A673 (cell line): ENCODE measurements at regions not wholly inside any gene's neighbourhood (a gene's known extent, or its start where the extent isn't known, plus 50 kb on each side); places are given as distances from the start of the nearest gene placed in this dataset.
"Not testable (repeated sequence)": the region's sequence is repeated elsewhere in the genome, so short reads cannot be mapped to it uniquely, and the experiment has no call there.

Experiments
- BruUV-seq: library from RNA; stranded (reverse); fragments of 400-500 nt; replicated peaks from 2 replicates; lab custom pipeline; 2021; lab: Mats Ljungman, UMichigan
- CTCF ChIA-PET: fragments of 300-600 bp; sonication (Branson Sonifier 250); formaldehyde crosslinking; loops from one replicate; lab custom pipeline; 2022; ENCODE audit warnings: antibody characterized with exemption; lab: Charles Lee
- POLR2A ChIA-PET: fragments of 300-600 bp; sonication (Branson Sonifier 250); formaldehyde crosslinking; loops from one replicate; lab custom pipeline; 2022; ENCODE audit warnings: antibody characterized with exemption; ENCODE audit not compliant: low non-redundant PET; lab: Charles Lee
- DNase-seq: peaks from one replicate; pipeline ENCODE4 v3.0.0-alpha.2; 2015; ENCODE audit warnings: low spot score
- H3K27ac ChIP-seq: fragments of 200-600 bp; sonication (generic); 2 replicates; pipeline ENCODE4 v1.5.1; 2016; ENCODE audit warnings: mixed run types, low read depth, mild to moderate bottlenecking, mixed read lengths, antibody characterized with exemption, low read length; ENCODE audit not compliant: poor library complexity, severe bottlenecking
- H3K27me3 ChIP-seq: fragments of 200-600 bp; sonication (generic); replicated peaks from 2 replicates; pipeline ENCODE4 v1.6.1; 2017; ENCODE audit warnings: mixed run types, low read depth, mild to moderate bottlenecking, mixed read lengths, antibody characterized with exemption, low read length; ENCODE audit not compliant: insufficient read depth, poor library complexity
- H3K36me3 ChIP-seq: fragments of 200-600 bp; sonication (generic); 2 replicates; pipeline ENCODE4 v1.6.1; 2016; ENCODE audit warnings: mixed run types, mild to moderate bottlenecking, mixed read lengths, antibody characterized with exemption, low read length; ENCODE audit not compliant: insufficient read depth, poor library complexity, severe bottlenecking
- H3K4me1 ChIP-seq: fragments of 200-600 bp; sonication (generic); 2 replicates; pipeline ENCODE4 v1.6.1; 2017; ENCODE audit warnings: mixed run types, mild to moderate bottlenecking, mixed read lengths, antibody characterized with exemption, low read length; ENCODE audit not compliant: insufficient read depth, poor library complexity, severe bottlenecking
- H3K4me3 ChIP-seq: fragments of 200-600 bp; sonication (generic); 2 replicates; pipeline ENCODE4 v1.5.1; 2016; ENCODE audit warnings: low read depth, mixed run types, mild to moderate bottlenecking, mixed read lengths, low read length; ENCODE audit not compliant: poor library complexity, severe bottlenecking
- H3K9me3 ChIP-seq: fragments of 200-600 bp; sonication (generic); 2 replicates; pipeline ENCODE4 v1.6.1; 2016; ENCODE audit warnings: mixed run types, low read depth, mild to moderate bottlenecking, mixed read lengths, antibody characterized with exemption, low read length; ENCODE audit not compliant: poor library complexity, severe bottlenecking
- intact Hi-C: fragments of 100-400 bp; cut with micrococcal nuclease; formaldehyde crosslinking; loops from one replicate; pipeline ENCODE4 v1.10.0; 2022; ENCODE audit not compliant: unreplicated experiment

DNA sequence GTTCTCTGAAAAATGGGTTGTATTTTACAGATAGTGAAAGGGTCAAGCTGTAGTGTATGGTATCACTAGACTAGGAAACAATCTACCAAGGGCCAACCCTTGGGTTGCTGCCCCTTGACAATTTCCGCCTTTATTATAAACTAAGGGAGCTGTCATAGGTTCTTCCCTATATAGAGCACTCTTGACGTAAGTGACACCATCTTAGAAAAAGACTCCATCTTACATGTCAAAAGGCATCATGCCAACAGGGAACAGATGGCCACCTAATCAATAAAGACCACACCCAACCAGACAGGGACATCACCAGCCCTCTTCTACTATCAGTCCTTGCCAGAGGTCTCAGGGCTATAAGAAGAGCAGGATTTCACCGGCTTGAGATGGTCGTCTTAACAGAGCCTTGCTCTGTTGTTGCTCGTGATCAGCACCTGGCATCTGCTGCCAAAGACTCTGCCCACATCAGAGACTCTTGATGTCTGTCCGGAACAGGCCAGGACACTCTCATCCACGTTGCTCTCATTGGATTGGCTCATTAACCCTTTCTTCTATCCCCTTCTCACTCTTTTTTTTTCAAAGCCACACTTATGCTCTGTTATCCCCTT lies 231.4 kb upstream of the PLGLB2 start:
- H3K36me3 ChIP-seq, H3K9me3 ChIP-seq, H3K27me3 ChIP-seq, H3K27ac ChIP-seq, intact Hi-C loops, POLR2A ChIA-PET, H3K4me1 ChIP-seq, H3K4me3 ChIP-seq, CTCF ChIA-PET, BruUV-seq, DNase-seq: not testable (repeated sequence)

DNA sequence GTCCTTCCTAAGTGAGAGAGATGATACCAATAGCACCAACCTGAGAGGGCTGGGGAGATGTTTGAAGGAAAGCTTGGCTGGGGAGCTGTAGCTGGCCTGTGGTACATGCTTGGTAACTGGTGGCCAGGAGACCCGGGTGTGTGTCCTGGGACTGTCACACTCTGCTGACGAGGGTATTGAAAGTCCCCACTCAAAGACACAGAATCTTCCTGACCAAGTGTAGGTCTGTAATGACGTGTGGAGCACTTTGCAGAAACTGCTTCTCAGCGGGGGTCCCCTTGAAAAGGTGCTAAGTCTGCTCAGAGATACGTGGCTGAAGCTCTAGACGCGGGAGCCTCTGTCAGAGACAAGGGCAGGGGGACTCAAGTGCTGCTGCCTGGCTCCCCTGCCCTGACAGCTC lies 230.4 kb upstream of the PLGLB2 start:
- H3K27ac ChIP-seq, BruUV-seq, H3K4me1 ChIP-seq, POLR2A ChIA-PET, H3K36me3 ChIP-seq, DNase-seq, H3K27me3 ChIP-seq, CTCF ChIA-PET, H3K9me3 ChIP-seq, intact Hi-C loops, H3K4me3 ChIP-seq: not testable (repeated sequence)

DNA sequence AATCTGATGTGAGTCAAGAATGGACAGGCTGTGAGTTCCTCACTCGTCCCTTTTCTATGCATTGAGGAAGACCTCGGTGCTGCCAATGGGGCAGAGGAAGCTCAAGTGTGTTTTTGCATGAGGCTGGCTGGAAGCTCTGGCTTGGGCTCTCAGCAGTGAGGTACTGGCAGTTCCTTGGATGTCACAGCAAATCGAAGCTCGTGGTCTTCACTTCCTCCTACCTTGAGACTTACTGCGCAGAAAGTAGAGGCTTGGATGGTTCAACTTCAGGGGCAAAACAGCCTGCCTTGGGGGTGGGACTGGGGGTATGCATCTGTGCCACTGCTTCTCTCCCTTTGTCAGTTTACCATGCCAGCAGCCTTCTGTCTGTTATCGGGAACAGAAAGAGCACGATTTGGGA lies 229.8 kb upstream of the PLGLB2 start:
- H3K36me3 ChIP-seq, intact Hi-C loops, BruUV-seq, CTCF ChIA-PET, H3K9me3 ChIP-seq, DNase-seq, H3K4me3 ChIP-seq, H3K4me1 ChIP-seq, H3K27ac ChIP-seq, POLR2A ChIA-PET, H3K27me3 ChIP-seq: not testable (repeated sequence)

DNA sequence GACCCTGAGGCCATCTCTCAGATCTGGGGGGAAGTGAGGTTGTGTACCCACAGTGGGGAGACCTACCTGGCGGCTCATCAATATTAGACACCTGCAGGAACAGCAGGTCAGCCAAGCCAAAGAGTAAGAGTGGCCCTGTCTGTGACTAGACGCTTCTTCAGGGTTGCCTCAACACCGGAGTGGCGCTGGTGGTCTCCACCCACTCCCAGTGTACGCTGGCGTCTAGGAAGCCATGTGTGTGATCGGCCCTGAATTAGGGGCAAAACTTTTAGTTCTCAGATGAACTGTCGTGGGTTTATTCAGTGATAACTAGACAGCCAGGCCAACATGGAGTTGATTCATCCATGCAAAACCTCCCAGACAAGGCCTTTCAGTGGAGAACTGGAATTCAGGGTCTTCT lies 229.3 kb upstream of the PLGLB2 start:
- DNase-seq, intact Hi-C loops, H3K4me3 ChIP-seq, BruUV-seq, H3K27ac ChIP-seq, H3K9me3 ChIP-seq, H3K36me3 ChIP-seq, H3K4me1 ChIP-seq, POLR2A ChIA-PET, CTCF ChIA-PET, H3K27me3 ChIP-seq: not testable (repeated sequence)

DNA sequence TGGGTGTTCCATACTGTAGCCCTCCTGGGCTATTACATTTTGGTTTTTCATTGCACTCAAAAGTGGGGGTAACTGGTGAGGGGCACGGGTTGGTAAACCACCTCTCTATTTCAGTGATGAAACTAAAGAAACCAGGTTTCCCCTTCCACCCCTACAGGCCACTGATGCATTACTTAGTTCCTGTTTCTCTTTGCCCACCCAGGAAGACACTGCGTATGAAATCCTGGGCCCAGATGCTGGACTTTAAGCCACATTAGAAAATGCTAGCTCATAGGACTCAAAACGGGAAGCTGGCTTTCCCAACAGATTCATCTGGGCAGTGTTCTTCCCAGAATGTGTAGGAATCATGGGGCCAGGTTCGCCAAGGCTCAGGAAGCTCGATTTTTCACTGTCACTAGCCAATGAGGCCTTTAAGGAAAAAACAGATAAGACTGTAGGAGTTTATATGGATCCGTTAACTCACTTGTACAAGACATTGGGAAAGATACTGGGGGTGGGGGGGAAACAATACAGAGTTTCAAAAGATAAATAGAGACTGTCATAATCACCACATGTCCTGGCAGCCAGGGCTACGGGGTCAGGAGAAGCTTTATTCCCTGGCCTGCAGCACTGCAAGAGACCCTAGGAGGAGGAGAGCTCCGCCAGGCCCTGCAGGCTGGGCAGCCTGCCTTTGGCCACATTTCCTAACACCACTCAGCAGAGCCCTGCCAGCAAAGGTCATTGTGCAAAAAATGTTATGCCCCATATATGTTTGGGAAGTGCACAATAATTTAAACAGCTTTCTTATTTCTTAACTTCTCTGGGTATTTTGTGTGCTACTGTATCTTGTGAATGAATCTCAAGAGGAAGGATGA lies 228.5 kb upstream of the PLGLB2 start:
- H3K4me1 ChIP-seq, H3K9me3 ChIP-seq, DNase-seq, BruUV-seq, H3K36me3 ChIP-seq, CTCF ChIA-PET, H3K27ac ChIP-seq, H3K27me3 ChIP-seq, POLR2A ChIA-PET, intact Hi-C loops, H3K4me3 ChIP-seq: not testable (repeated sequence)

- CTCF ChIA-PET, H3K27me3 ChIP-seq: not testable (repeated sequence)
Observed at GRCh38 chr2:87521057-87521456, 226.8 kb upstream of the PLGLB2 start.

GRCh38 chr2:87521489-87521888 lies 226.4 kb upstream of the PLGLB2 start:
- H3K4me1 ChIP-seq, H3K4me3 ChIP-seq, DNase-seq, BruUV-seq, POLR2A ChIA-PET, CTCF ChIA-PET, intact Hi-C loops, H3K36me3 ChIP-seq, H3K27ac ChIP-seq, H3K27me3 ChIP-seq, H3K9me3 ChIP-seq: not testable (repeated sequence)

More at GRCh38 chr2:87521057-87521456, 226.8 kb upstream of the PLGLB2 start:
- H3K36me3 ChIP-seq, POLR2A ChIA-PET, DNase-seq, H3K4me1 ChIP-seq, intact Hi-C loops, H3K4me3 ChIP-seq, BruUV-seq, H3K27ac ChIP-seq, H3K9me3 ChIP-seq: not testable (repeated sequence)
